ENCODE measurements at regions not wholly inside any gene's neighbourhood (a gene's known extent, or its start where the extent isn't known, plus 50 kb on each side); places are given as distances from the start of the nearest gene placed in this dataset.

- TF ChIP-seq CTCF (IDR thresholded peaks at IDR 0.05; ENCODE audit: low read depth, low read length, poor library complexity, severe bottlenecking): no peak
- no peak for TF ChIP-seq EZH2phosphoT487 (IDR thresholded peaks at IDR 0.05; ENCODE audit: borderline replicate concordance, low read length)
Observed at GRCh38 chr15:35936284-35936683, 390.3 kb upstream of the DPH6 start.
